ENCODE measurements at regions not wholly inside any gene's neighbourhood (a gene's known extent, or its start where the extent isn't known, plus 50 kb on each side); places are given as distances from the start of the nearest gene placed in this dataset.

DNA sequence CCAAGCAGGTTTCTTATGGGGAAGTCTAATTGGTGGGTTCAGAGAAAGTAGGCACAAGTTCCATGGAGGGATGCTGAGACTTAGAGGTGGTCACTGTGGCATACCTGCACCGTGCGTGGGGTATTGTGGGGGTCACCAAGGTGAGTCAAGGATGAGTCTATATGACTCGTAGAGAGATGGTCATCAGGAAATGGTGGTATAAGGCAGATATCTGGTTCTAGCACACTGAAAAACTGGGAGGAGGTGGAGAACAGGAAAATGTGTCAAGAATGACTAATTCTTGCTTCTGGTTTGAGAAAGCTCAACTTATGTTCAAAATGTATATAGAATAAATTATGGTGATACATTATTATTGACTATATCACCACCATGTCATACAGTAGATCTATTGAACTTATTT is 258.1 kb downstream of the RAB38 start:
- TF ChIP-seq, protein P1, sequence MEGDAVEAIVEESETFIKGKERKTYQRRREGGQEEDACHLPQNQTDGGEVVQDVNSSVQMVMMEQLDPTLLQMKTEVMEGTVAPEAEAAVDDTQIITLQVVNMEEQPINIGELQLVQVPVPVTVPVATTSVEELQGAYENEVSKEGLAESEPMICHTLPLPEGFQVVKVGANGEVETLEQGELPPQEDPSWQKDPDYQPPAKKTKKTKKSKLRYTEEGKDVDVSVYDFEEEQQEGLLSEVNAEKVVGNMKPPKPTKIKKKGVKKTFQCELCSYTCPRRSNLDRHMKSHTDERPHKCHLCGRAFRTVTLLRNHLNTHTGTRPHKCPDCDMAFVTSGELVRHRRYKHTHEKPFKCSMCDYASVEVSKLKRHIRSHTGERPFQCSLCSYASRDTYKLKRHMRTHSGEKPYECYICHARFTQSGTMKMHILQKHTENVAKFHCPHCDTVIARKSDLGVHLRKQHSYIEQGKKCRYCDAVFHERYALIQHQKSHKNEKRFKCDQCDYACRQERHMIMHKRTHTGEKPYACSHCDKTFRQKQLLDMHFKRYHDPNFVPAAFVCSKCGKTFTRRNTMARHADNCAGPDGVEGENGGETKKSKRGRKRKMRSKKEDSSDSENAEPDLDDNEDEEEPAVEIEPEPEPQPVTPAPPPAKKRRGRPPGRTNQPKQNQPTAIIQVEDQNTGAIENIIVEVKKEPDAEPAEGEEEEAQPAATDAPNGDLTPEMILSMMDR (conservative IDR thresholded peaks at IDR 0.05; ENCODE audit: low read length), result no peak
- TF ChIP-seq EZH2phosphoT487 (IDR thresholded peaks at IDR 0.05; ENCODE audit: borderline replicate concordance), result no peak
